ENCODE measurements at regions not wholly inside any gene's neighbourhood (a gene's known extent, or its start where the extent isn't known, plus 50 kb on each side); places are given as distances from the start of the nearest gene placed in this dataset.
"Not testable (repeated sequence)": the region's sequence is repeated elsewhere in the genome, so short reads cannot be mapped to it uniquely, and the experiment has no call there.

DNA sequence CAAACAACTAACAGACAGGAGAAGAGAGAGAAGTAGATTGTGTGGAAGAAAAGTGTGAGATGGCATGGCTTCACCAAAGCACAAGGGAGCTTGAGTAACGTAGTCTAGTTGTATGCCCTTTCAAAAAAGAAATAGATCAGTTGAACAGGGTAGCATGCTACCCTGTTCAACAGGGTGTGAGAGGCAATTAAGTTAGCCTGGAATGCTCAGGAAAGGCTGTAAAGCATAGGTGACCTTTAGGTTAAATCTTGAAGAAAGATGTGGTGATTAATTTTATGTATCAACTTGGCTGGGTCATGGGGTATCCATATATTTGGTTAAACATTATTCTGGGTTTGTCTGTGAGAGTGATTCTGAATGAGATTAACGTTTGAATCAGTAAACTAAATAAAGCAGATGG lies 61.8 kb upstream of the ZC3H15 start:
- no peak overlapping the region for H2AFZ ChIP-seq (ENCODE audit: low read length)
- H3K27me3 ChIP-seq (ENCODE audit: insufficient read depth, low read length, poor library complexity, severe bottlenecking), result no peaks in the 10 kb centered on the region
- no peaks in the 10 kb centered on the region for H3K36me3 ChIP-seq (ENCODE audit: insufficient read depth, low read length)
- H3F3A ChIP-seq (ENCODE audit: low read depth), result no peaks in the 10 kb centered on the region
- no peak overlapping the region for H3K4me2 ChIP-seq (ENCODE audit: low read depth, low read length, poor library complexity, severe bottlenecking)
- H4K20me1 ChIP-seq (ENCODE audit: insufficient read depth, low read length, poor library complexity, severe bottlenecking), result no peaks in the 10 kb centered on the region
- no peak overlapping the region for H3K9ac ChIP-seq (ENCODE audit: low read depth, low read length, poor library complexity, severe bottlenecking)
- no peaks in the 10 kb centered on the region for H3K9me2 ChIP-seq (replicated peaks; ENCODE audit: low read depth, low read length)
- no peaks in the 10 kb centered on the region for H3K9me3 ChIP-seq (ENCODE audit: insufficient read depth, low read depth, low read length)
- no peaks in the 10 kb centered on the region for H3K4me1 ChIP-seq (ENCODE audit: insufficient read depth, low read length, poor library complexity, severe bottlenecking)
- no peak for TF ChIP-seq EZH2phosphoT487 (IDR thresholded peaks at IDR 0.05; ENCODE audit: borderline replicate concordance)
- TF ChIP-seq, protein P1, sequence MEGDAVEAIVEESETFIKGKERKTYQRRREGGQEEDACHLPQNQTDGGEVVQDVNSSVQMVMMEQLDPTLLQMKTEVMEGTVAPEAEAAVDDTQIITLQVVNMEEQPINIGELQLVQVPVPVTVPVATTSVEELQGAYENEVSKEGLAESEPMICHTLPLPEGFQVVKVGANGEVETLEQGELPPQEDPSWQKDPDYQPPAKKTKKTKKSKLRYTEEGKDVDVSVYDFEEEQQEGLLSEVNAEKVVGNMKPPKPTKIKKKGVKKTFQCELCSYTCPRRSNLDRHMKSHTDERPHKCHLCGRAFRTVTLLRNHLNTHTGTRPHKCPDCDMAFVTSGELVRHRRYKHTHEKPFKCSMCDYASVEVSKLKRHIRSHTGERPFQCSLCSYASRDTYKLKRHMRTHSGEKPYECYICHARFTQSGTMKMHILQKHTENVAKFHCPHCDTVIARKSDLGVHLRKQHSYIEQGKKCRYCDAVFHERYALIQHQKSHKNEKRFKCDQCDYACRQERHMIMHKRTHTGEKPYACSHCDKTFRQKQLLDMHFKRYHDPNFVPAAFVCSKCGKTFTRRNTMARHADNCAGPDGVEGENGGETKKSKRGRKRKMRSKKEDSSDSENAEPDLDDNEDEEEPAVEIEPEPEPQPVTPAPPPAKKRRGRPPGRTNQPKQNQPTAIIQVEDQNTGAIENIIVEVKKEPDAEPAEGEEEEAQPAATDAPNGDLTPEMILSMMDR (conservative IDR thresholded peaks at IDR 0.05; ENCODE audit: low read length), result no peak
- no peak overlapping the region for H3K4me3 ChIP-seq (ENCODE audit: low read length, poor library complexity, severe bottlenecking)
- no peaks in the 10 kb centered on the region for H3K79me2 ChIP-seq (ENCODE audit: insufficient read depth, low read length)

DNA sequence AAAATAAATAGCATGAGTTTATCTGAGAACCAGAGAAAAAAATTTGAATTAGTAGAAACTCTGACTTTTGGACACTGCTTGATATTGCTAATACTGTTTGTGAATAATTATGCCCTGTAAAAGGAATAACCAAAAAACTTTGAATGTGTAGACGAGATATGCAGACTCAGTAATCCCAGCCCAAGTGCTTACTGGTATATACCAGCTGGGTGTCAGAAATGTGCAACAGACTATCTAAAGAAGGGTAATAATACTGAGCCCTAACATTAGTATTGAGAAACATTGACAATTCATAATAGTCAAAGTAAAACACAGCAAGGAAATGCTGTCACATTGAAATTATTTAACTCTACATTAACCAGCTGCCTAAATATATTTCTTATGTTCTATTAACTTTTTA lies 60.5 kb upstream of the ZC3H15 start:
- H3K4me3 ChIP-seq (ENCODE audit: low read length, poor library complexity, severe bottlenecking), result no peak overlapping the region
- no peaks in the 10 kb centered on the region for H3K4me1 ChIP-seq (ENCODE audit: insufficient read depth, low read length, poor library complexity, severe bottlenecking)
- H3F3A ChIP-seq (ENCODE audit: low read depth), result no peaks in the 10 kb centered on the region
- no peaks in the 10 kb centered on the region for H3K36me3 ChIP-seq (ENCODE audit: insufficient read depth, low read length)
- H2AFZ ChIP-seq (ENCODE audit: low read length), result no peak overlapping the region
- H4K20me1 ChIP-seq (ENCODE audit: insufficient read depth, low read length, poor library complexity, severe bottlenecking), result no peaks in the 10 kb centered on the region
- no peaks in the 10 kb centered on the region for H3K9me3 ChIP-seq (ENCODE audit: insufficient read depth, low read depth, low read length)
- TF ChIP-seq EZH2phosphoT487 (IDR thresholded peaks at IDR 0.05; ENCODE audit: borderline replicate concordance), result no peak
- TF ChIP-seq, protein P1 (conservative IDR thresholded peaks at IDR 0.05; ENCODE audit: low read length), result no peak
- no peaks in the 10 kb centered on the region for H3K79me2 ChIP-seq (ENCODE audit: insufficient read depth, low read length)
- H3K27me3 ChIP-seq (ENCODE audit: insufficient read depth, low read length, poor library complexity, severe bottlenecking), result no peaks in the 10 kb centered on the region
- no peak overlapping the region for H3K4me2 ChIP-seq (ENCODE audit: low read depth, low read length, poor library complexity, severe bottlenecking)
- no peaks in the 10 kb centered on the region for H3K9me2 ChIP-seq (replicated peaks; ENCODE audit: low read depth, low read length)
- H3K9ac ChIP-seq (ENCODE audit: low read depth, low read length, poor library complexity, severe bottlenecking), result no peak overlapping the region

DNA sequence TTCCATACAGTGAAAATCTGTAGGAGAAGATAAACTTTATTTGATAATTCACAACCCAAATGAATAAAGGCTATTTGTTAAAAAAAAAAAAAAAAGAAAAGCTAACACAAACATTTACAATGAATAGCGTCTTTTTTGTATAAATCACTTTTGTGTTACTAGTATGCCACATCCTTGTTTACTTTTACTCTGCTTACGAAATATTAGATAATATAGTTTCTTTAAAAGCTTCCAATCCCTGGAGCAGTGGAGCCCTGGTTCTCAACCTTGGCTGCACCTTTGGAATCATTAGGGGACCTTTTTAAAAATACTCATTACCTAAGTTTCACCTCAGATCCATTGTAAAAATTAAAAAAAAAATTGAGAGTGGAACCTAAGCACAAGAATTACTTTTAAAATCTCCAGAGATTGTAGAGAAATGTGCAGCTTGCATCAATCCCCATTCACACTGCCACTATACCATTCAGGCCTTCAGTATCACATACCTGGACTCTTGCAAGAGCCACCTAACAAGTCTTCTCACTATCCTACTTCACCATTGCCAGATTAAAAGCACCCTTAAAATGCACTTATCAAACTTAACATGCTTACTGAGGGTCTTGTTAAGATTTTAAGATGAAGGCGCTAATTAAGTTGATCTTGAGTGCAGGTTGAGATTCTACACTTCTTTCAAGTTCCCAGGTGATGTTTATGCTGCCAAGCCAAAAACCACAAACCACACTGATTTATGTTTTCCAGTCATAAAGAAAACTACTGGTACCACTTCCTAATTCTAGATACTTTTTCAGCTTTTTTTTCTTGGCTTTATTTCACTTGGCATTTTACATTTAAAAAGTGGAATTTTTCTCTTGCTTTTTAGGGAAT lies 59.7 kb upstream of the ZC3H15 start:
- Histone ChIP-seq H3K27me3 (ENCODE audit: insufficient read depth, low read length, poor library complexity, severe bottlenecking) (no peaks in the 10 kb centered on the region), H3K4me2 (ENCODE audit: low read depth, low read length, poor library complexity, severe bottlenecking) (no peak overlapping the region), H3K4me1 (ENCODE audit: insufficient read depth, low read length, poor library complexity, severe bottlenecking) (no peaks in the 10 kb centered on the region), H3K9me3 (ENCODE audit: insufficient read depth, low read depth, low read length) (no peaks in the 10 kb centered on the region), H2AFZ (ENCODE audit: low read length) (no peak overlapping the region), H3K79me2 (ENCODE audit: insufficient read depth, low read length) (no peaks in the 10 kb centered on the region), H4K20me1 (ENCODE audit: insufficient read depth, low read length, poor library complexity, severe bottlenecking) (no peaks in the 10 kb centered on the region), H3K9ac (ENCODE audit: low read depth, low read length, poor library complexity, severe bottlenecking) (no peak overlapping the region), H3K4me3 (ENCODE audit: low read length, poor library complexity, severe bottlenecking) (no peak overlapping the region), H3K36me3 (ENCODE audit: insufficient read depth, low read length) (no peaks in the 10 kb centered on the region), H3K9me2 (replicated peaks; ENCODE audit: low read depth, low read length) (no peaks in the 10 kb centered on the region), H3F3A (ENCODE audit: low read depth) (no peaks in the 10 kb centered on the region)
- no peak for TF ChIP-seq EZH2phosphoT487 (IDR thresholded peaks at IDR 0.05; ENCODE audit: borderline replicate concordance)
- TF ChIP-seq, protein P1 (conservative IDR thresholded peaks at IDR 0.05; ENCODE audit: low read length), result no peak

DNA sequence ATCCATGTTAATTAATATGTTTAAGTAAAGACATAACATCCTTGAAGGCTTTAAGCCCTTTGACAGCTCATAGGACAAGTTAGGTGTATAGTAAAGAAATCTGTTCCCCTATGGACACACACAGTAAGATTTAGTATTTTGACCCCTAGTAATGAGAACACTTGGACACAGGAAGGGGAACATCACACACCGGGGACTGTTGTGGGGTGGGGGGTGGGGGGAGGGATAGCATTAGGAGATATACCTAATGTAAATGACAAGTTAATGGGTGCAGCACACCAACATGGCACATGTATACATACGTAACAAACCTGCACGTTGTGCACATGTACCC lies 59.1 kb upstream of the ZC3H15 start:
- H3K9me2 ChIP-seq (replicated peaks; ENCODE audit: low read depth, low read length); H3F3A ChIP-seq (ENCODE audit: low read depth); H4K20me1 ChIP-seq (ENCODE audit: insufficient read depth, low read length, poor library complexity, severe bottlenecking); H3K4me2 ChIP-seq (ENCODE audit: low read depth, low read length, poor library complexity, severe bottlenecking); H3K27me3 ChIP-seq (ENCODE audit: insufficient read depth, low read length, poor library complexity, severe bottlenecking); H3K4me1 ChIP-seq (ENCODE audit: insufficient read depth, low read length, poor library complexity, severe bottlenecking); H3K36me3 ChIP-seq (ENCODE audit: insufficient read depth, low read length); H3K4me3 ChIP-seq (ENCODE audit: low read length, poor library complexity, severe bottlenecking); H3K9me3 ChIP-seq (ENCODE audit: insufficient read depth, low read depth, low read length); H2AFZ ChIP-seq (ENCODE audit: low read length); H3K9ac ChIP-seq (ENCODE audit: low read depth, low read length, poor library complexity, severe bottlenecking); H3K79me2 ChIP-seq (ENCODE audit: insufficient read depth, low read length): not testable (repeated sequence)

Data from Loucy (cell line).